KOPT-K1 (cell line): ENCODE measurements at regions not wholly inside any gene's neighbourhood (a gene's known extent, or its start where the extent isn't known, plus 50 kb on each side); places are given as distances from the start of the nearest gene placed in this dataset.

Experiments used
- H3K27ac ChIP-seq: fragments of 200-600 bp; sonication (generic); 2 replicates; pipeline ENCODE4 v1.5.1; 2016; ENCODE audit warnings: antibody characterized with exemption, mild to moderate bottlenecking, low read depth, low read length; ENCODE audit not compliant: poor library complexity, severe bottlenecking
- H3K36me3 ChIP-seq: fragments of 200-600 bp; sonication (generic); 2 replicates; pipeline ENCODE4 v1.5.1; 2017; ENCODE audit warnings: antibody characterized with exemption, mild to moderate bottlenecking, low read length, moderate library complexity; ENCODE audit not compliant: insufficient read depth
- H3K9me3 ChIP-seq: fragments of 200-600 bp; sonication (generic); 2 replicates; pipeline ENCODE4 v1.5.1; 2017; ENCODE audit warnings: antibody characterized with exemption, low read length, mild to moderate bottlenecking; ENCODE audit not compliant: insufficient read depth, poor library complexity, severe bottlenecking

GRCh38 chr5:54704333-54704732 lies 186.8 kb downstream of the SNX18 start:
- Histone ChIP-seq H3K9me3 (no peaks in the 10 kb centered on the region), H3K27ac (no peak overlapping the region), H3K36me3 (no peaks in the 10 kb centered on the region)

GRCh38 chr5:54703565-54704255 lies 186.2 kb downstream of the SNX18 start:
- Histone ChIP-seq H3K36me3 (no peaks in the 10 kb centered on the region), H3K9me3 (no peaks in the 10 kb centered on the region), H3K27ac (no peak overlapping the region)

- no peaks in the 10 kb centered on the region for H3K9me3 ChIP-seq
- H3K36me3 ChIP-seq: no peaks in the 10 kb centered on the region
- no peak overlapping the region for H3K27ac ChIP-seq
These were observed 185.6 kb downstream of the SNX18 start for GRCh38 chr5:54703133-54703532.

GRCh38 chr5:54702470-54702869 lies 184.9 kb downstream of the SNX18 start:
- no peaks in the 10 kb centered on the region for H3K9me3 ChIP-seq
- no peak overlapping the region for H3K27ac ChIP-seq
- no peaks in the 10 kb centered on the region for H3K36me3 ChIP-seq

GRCh38 chr5:54700986-54701578 lies 183.5 kb downstream of the SNX18 start:
- Histone ChIP-seq H3K36me3 (no peaks in the 10 kb centered on the region), H3K9me3 (no peaks in the 10 kb centered on the region), H3K27ac (no peak overlapping the region)

DNA sequence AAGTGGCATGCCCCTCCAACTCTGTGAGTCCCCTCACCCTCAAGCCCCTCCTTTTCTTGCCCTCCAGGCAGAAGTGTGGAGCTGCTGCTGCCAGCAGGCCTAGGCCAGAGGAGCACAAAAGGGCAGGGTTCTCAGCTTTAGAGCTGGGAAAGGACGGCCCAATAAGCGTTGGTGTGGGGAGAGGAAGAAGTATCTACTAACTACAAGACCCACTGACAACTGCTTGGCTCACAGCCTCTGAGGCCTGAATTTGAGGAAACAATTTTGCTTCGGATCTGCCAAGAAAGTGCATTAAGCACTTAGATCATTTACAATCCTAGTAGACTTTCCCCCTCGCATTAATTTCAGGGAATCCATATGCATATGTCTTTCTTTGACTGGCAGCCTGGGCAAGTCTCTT lies 179.4 kb downstream of the SNX18 start:
- Histone ChIP-seq H3K9me3 (no peaks in the 10 kb centered on the region), H3K27ac (no peak overlapping the region), H3K36me3 (no peaks in the 10 kb centered on the region)

DNA sequence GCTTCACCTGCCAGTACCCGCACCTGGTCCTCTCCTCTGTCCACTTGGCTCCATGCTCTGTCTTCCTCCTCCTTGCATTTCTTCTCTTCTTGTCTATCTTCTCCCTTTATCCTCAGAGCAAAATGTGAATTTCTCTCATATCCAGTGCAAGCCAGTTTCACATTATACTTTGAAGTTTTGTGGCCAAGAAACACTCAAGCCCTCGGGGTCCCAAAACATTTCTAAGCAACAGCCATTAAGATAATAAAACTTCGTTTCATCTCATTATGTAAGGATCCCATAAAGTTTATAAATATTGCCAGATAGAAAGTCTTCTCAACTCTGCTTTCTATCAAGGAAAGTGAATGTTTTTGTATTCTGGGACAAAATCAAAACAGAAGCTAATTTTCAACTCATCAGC lies 178.8 kb downstream of the SNX18 start:
- no peaks in the 10 kb centered on the region for H3K9me3 ChIP-seq

GRCh38 chr5:54695198-54695966 lies 177.8 kb downstream of the SNX18 start:
- Histone ChIP-seq H3K9me3 (no peaks in the 10 kb centered on the region), H3K36me3 (no peaks in the 10 kb centered on the region), H3K27ac (no peak overlapping the region)

More for the DNA sequence above, 178.8 kb downstream of the SNX18 start:
- no peaks in the 10 kb centered on the region for H3K36me3 ChIP-seq
- H3K27ac ChIP-seq: no peak overlapping the region

GRCh38 chr5:54693936-54694657 lies 176.5 kb downstream of the SNX18 start:
- H3K36me3 ChIP-seq: no peaks in the 10 kb centered on the region
- H3K27ac ChIP-seq: no peak overlapping the region
- no peaks in the 10 kb centered on the region for H3K9me3 ChIP-seq

DNA sequence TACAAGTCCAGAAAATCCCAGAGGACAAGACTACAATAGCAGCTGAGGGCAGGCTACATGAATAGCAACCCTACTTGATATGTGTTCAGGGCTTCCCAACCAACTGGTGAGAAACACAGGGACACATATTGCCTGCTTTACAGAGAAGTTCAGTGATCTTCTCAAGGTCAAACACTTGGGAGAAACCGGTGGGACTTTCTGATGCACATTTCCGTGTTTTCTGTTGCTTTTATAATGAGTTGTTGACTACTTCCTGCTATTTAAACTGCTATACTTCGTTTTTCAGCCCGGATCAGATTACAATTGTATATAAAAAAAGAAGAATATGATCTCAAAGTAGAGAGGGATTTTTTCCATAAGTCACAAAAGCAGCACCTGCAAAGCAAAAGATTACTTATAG lies 175.1 kb downstream of the SNX18 start:
- Histone ChIP-seq H3K27ac (no peak overlapping the region), H3K36me3 (no peaks in the 10 kb centered on the region), H3K9me3 (no peaks in the 10 kb centered on the region)

DNA sequence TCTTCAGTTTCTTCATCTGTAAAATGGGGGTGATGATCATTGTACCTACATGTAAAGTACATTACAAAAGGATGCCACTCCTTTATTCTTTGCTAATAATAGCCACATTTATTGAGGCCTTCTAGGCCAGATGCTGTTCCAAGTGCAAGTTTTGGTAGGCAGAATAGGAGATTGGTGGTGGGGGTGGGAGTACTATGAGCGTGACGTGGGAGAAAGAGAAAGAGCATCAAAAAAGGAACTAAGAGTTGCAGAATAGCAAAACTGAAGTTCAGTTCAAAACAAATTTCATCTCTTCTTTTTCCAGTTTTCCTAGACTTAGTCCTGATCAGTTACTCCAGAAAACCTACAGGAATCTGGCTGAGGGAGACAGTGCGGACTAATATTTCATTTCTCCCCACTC lies 174.1 kb downstream of the SNX18 start:
- no peak overlapping the region for H3K27ac ChIP-seq
- no peaks in the 10 kb centered on the region for H3K9me3 ChIP-seq
- H3K36me3 ChIP-seq: no peaks in the 10 kb centered on the region

GRCh38 chr5:54689411-54690251 lies 172.1 kb downstream of the SNX18 start:
- Histone ChIP-seq H3K36me3 (no peaks in the 10 kb centered on the region), H3K9me3 (no peaks in the 10 kb centered on the region), H3K27ac (no peak overlapping the region)

DNA sequence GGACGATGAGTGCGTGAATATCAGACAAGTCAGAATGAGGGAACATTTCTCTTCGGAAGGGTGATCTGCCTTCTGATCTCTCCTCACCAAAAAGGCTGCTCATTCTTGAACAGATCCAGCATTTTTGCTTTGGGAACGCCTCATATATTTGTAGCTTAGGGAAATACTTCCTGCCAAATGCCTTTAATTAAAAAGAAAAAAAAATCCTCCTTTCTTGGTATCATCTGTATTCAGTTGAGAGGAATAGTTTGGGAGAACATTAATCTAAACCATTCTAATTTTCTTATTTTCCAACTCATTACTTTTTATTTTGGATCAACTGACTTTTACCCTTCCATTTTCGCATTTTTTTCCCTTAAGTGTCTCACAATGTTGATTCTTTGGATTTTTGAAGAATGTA lies 163.4 kb downstream of the SNX18 start:
- H3K9me3 ChIP-seq: no peaks in the 10 kb centered on the region
- no peaks in the 10 kb centered on the region for H3K36me3 ChIP-seq
- H3K27ac ChIP-seq: no peak overlapping the region

- Histone ChIP-seq H3K9me3 (no peaks in the 10 kb centered on the region), H3K36me3 (no peaks in the 10 kb centered on the region), H3K27ac (no peak overlapping the region)
These were observed 162.1 kb downstream of the SNX18 start for GRCh38 chr5:54679686-54680085.
